ENCODE measurements at regions not wholly inside any gene's neighbourhood (a gene's known extent, or its start where the extent isn't known, plus 50 kb on each side); places are given as distances from the start of the nearest gene placed in this dataset.

GRCh38 chr2:225998116-225998515 lies 598.6 kb downstream of the NYAP2 start:
- H3K4me1 Mint-ChIP-seq = peaks cover 2% of the 10 kb centered on the region
- H3K27me3 Mint-ChIP-seq (ENCODE audit: low read depth) = no peaks in the 10 kb centered on the region
- no peak overlapping the region for H3K27ac Mint-ChIP-seq
- H3K9me3 Mint-ChIP-seq = no peaks in the 10 kb centered on the region
- DNase-seq (ENCODE audit: low spot score in 2 of 2, unreplicated experiment in 2 of 2) = no peak
- no peak for TF ChIP-seq CTCF (IDR thresholded peaks at IDR 0.05; ENCODE audit: unreplicated experiment)
- no peaks in the 10 kb centered on the region for H3K36me3 Mint-ChIP-seq
- H3K4me3 Mint-ChIP-seq = no peak overlapping the region

GRCh38 chr2:225996462-225996828 lies 596.9 kb downstream of the NYAP2 start:
- TF ChIP-seq CTCF (IDR thresholded peaks at IDR 0.05; ENCODE audit: unreplicated experiment) = no peak
- Mint-ChIP-seq H3K27me3 (ENCODE audit: low read depth) (no peaks in the 10 kb centered on the region), H3K36me3 (no peaks in the 10 kb centered on the region), H3K9me3 (no peaks in the 10 kb centered on the region), H3K27ac (no peak overlapping the region), H3K4me1 (peaks cover 2% of the 10 kb centered on the region), H3K4me3 (no peak overlapping the region)
- DNase-seq (ENCODE audit: low spot score in 2 of 2, unreplicated experiment in 2 of 2) = no peak

- no peaks in the 10 kb centered on the region for H3K9me3 Mint-ChIP-seq
- peaks cover 2% of the 10 kb centered on the region for H3K4me1 Mint-ChIP-seq
- no peak overlapping the region for H3K27ac Mint-ChIP-seq
- no peaks in the 10 kb centered on the region for H3K36me3 Mint-ChIP-seq
- H3K4me3 Mint-ChIP-seq = no peak overlapping the region
- no peak for TF ChIP-seq CTCF (IDR thresholded peaks at IDR 0.05; ENCODE audit: unreplicated experiment)
- no peak for DNase-seq (ENCODE audit: low spot score in 2 of 2, unreplicated experiment in 2 of 2)
- no peaks in the 10 kb centered on the region for H3K27me3 Mint-ChIP-seq (ENCODE audit: low read depth)
Observed at GRCh38 chr2:225995796-225996461, 596.4 kb downstream of the NYAP2 start.

- H3K27ac Mint-ChIP-seq = no peak overlapping the region
- H3K4me3 Mint-ChIP-seq = no peak overlapping the region
- H3K36me3 Mint-ChIP-seq = no peaks in the 10 kb centered on the region
- H3K9me3 Mint-ChIP-seq = no peaks in the 10 kb centered on the region
- no peak for DNase-seq (ENCODE audit: low spot score in 2 of 2, unreplicated experiment in 2 of 2)
- TF ChIP-seq CTCF (IDR thresholded peaks at IDR 0.05; ENCODE audit: unreplicated experiment) = no peak
- H3K4me1 Mint-ChIP-seq = peaks cover 2% of the 10 kb centered on the region
- H3K27me3 Mint-ChIP-seq (ENCODE audit: low read depth) = no peaks in the 10 kb centered on the region
Observed at GRCh38 chr2:225994748-225995405, 595.4 kb downstream of the NYAP2 start.

- no peak for DNase-seq (ENCODE audit: low spot score in 2 of 2, unreplicated experiment in 2 of 2)
- H3K9me3 Mint-ChIP-seq = no peaks in the 10 kb centered on the region
- no peak overlapping the region for H3K4me3 Mint-ChIP-seq
- H3K36me3 Mint-ChIP-seq = no peaks in the 10 kb centered on the region
- peaks cover 2% of the 10 kb centered on the region for H3K4me1 Mint-ChIP-seq
- no peak for TF ChIP-seq CTCF (IDR thresholded peaks at IDR 0.05; ENCODE audit: unreplicated experiment)
- H3K27me3 Mint-ChIP-seq (ENCODE audit: low read depth) = no peaks in the 10 kb centered on the region
- H3K27ac Mint-ChIP-seq = no peak overlapping the region
Observed at GRCh38 chr2:225993430-225993829, 593.9 kb downstream of the NYAP2 start.
